Esophagus squamous epithelium (tissue), 5 donors: ENCODE measurements at regions not wholly inside any gene's neighbourhood (a gene's known extent, or its start where the extent isn't known, plus 50 kb on each side); places are given as distances from the start of the nearest gene placed in this dataset.

Source experiments
- DNase-seq: peaks from one replicate; lab custom pipeline; 2025; lab: John Stamatoyannopoulos, UW
- H3K27ac ChIP-seq, 4 donors: fragments of 200-600 bp; sonication (generic); one replicate each; pipeline ENCODE4 v1.5.1; 2016 to 2019; ENCODE audit warnings: mild to moderate bottlenecking in 1 of 4
- H3K27me3 ChIP-seq, 4 donors: fragments of 200-600 bp; sonication (generic); 1 replicate in 3 of 4; 2 replicates in 1 of 4; pipeline versions ENCODE4 v1.5.1 to v1.6.0; 2017 to 2021; ENCODE audit warnings: antibody characterized with exemption in 1 of 4
- H3K36me3 ChIP-seq, 3 donors: fragments of 200-600 bp; sonication (generic); one replicate each; pipeline ENCODE4 v1.5.1; 2016 to 2019
- H3K4me1 ChIP-seq, 3 donors: fragments of 200-600 bp; sonication (generic); one replicate each; pipeline ENCODE4 v1.5.1; 2017 to 2019
- H3K4me3 ChIP-seq, 4 donors: fragments of 200-600 bp; sonication (generic); 1 replicate in 3 of 4; 2 replicates in 1 of 4; pipeline ENCODE4 v1.5.1; 2016 to 2019; ENCODE audit warnings: mild to moderate bottlenecking in 2 of 4, moderate library complexity in 1 of 4
- H3K9me3 ChIP-seq, 3 donors: fragments of 200-600 bp; sonication (generic); one replicate each; pipeline ENCODE4 v1.5.1; 2016 to 2019
- POLR2A ChIP-seq, 4 donors: fragments of 450-650 bp; IDR thresholded peaks; one replicate each; pipeline ENCODE4 v1.6.1; 2017; ENCODE audit warnings: antibody characterized with exemption in 4 of 4, mild to moderate bottlenecking in 4 of 4, moderate library complexity in 3 of 4
- WGBS, 2 donors: methylation state at CpG; one replicate each; pipeline ENCODE4 v1.1.5; 2018; 5-methylcytosine and 5-hydroxymethylcytosine counted together
- intact Hi-C: fragments of 100-400 bp; cut with DNase I; formaldehyde crosslinking; loops from one replicate; pipeline ENCODE4 v1.15.0; 2022
- TF ChIP-seq, protein P1 (sequence below), 6 experiments: fragments of 450-650 bp in 4 of 6; fragments of 200-600 bp in 2 of 6; sonication (generic) in 2 of 6; IDR thresholded peaks; one replicate each; pipeline ENCODE4 v1.5.1; 2016 to 2019; ENCODE audit warnings: antibody characterized with exemption in 6 of 6, mild to moderate bottlenecking in 4 of 6, moderate library complexity in 4 of 6
- donor health status: DM: yes; HTN: yes; CAD: no.

DNA sequence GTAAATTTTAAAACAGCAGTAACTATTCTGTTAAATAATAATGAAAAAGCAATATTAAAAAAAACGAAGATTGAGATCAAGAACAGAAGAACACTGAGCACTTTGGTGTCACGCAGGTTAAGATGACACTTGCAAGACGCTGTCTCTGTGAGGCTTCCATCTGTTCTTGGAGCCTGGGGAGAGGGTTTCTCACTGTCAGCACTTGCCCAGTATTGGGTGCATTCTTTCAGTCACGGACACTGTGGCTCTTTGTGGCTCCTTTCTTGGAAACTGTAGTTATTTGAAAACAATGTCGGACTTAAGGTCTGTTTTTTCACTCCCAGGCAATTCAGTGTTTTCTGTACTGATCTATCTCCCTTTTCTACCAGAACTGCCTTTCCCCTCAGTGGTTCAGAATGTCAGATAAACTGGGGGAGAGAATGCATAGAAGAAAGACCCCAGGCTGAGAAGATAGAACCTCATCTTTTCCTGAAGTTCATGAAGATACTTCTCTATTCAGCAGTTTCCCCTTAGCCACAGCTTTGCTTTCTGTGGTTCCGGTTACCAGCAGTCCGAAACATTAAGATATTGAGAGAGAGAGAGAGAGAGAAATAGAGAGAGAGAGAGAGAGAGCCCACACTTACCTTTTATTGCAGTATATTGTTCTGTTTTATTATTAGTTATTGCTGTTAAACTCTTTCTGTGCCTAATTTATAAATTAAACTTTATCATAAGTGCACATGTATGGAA is 283.3 kb downstream of the DCDC2C start:
- intact Hi-C loops = no loop called here
- no peak overlapping the region for H3K4me3 ChIP-seq
- 39 to 64% methylated on average over 7 of the region's 7 CpGs for WGBS, 2 donors
- H3K27me3 ChIP-seq = no peaks in the 10 kb centered on the region
- peaks cover 0 to 4% (median 0%) of the 10 kb centered on the region in 3 donors for H3K9me3 ChIP-seq
- H3K4me1 ChIP-seq = no peaks in the 10 kb centered on the region
- no peak overlapping the region for H3K27ac ChIP-seq
- H3K36me3 ChIP-seq = no peaks in the 10 kb centered on the region
- TF ChIP-seq POLR2A (IDR thresholded peaks at IDR 0.05) = no peak
- TF ChIP-seq, protein P1, sequence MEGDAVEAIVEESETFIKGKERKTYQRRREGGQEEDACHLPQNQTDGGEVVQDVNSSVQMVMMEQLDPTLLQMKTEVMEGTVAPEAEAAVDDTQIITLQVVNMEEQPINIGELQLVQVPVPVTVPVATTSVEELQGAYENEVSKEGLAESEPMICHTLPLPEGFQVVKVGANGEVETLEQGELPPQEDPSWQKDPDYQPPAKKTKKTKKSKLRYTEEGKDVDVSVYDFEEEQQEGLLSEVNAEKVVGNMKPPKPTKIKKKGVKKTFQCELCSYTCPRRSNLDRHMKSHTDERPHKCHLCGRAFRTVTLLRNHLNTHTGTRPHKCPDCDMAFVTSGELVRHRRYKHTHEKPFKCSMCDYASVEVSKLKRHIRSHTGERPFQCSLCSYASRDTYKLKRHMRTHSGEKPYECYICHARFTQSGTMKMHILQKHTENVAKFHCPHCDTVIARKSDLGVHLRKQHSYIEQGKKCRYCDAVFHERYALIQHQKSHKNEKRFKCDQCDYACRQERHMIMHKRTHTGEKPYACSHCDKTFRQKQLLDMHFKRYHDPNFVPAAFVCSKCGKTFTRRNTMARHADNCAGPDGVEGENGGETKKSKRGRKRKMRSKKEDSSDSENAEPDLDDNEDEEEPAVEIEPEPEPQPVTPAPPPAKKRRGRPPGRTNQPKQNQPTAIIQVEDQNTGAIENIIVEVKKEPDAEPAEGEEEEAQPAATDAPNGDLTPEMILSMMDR (IDR thresholded peaks at IDR 0.05) = no peak
- DNase-seq = no peak

DNA sequence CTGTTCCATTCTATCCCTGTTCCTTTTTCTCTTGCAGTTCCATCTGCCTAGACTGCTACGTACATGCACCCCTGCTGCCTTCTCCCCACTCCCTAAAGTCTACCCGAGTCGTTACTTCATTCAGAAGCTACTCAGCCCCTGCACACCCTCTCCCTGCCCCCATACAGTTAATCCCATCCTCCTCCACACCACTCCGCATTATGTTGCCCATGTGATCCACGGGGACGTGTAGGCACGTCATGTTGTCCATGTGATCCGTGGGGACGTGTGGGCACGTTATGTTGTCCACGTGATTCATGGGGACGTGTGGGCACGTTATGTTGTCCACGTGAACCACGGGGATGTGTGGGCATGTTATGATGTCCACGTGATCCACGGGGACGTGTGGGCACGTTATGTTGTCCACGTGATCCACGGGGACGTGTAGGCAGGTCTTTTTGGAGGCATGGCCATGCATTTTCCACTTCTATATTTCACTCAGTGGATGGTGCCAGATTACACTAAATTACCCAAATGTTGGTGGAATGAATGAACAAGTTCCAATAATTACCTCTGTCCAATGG is 299.5 kb downstream of the DCDC2C start:
- TF ChIP-seq POLR2A (IDR thresholded peaks at IDR 0.05) = no peak
- TF ChIP-seq, protein P1 (IDR thresholded peaks at IDR 0.05) = no peak
- no peak for DNase-seq
- peaks cover 0 to 3% (median 0%) of the 10 kb centered on the region in 3 donors for H3K9me3 ChIP-seq
- 77 to 79% methylated on average over 18 to 22 of the region's 22 CpGs for whole genome bisulfite sequencing, 2 donors
- no peaks in the 10 kb centered on the region for H3K27me3 ChIP-seq
- intact Hi-C loops = no loop called here
- no peaks in the 10 kb centered on the region for H3K4me1 ChIP-seq
- no peak overlapping the region for H3K4me3 ChIP-seq
- H3K27ac ChIP-seq = no peak overlapping the region
- H3K36me3 ChIP-seq = no peaks in the 10 kb centered on the region

DNA sequence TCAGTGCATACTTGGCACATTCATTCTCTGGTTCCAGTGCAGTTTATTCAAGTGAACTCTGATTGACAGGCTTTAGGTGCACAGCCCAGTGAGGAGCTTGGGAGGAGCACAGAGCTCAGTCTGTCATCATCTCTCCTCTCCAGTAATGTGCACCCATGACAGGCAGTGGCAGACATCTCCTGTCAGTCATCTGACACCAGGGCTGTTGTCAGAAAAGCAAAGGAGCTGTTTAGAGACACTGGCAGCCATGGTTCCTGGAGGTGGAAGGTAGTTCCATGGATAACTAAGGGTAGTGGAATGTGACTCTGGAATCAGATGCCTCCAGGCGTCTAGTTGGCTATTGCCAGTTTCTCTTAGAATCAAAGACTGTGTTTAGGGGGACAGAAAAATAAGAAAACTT is 308.8 kb downstream of the DCDC2C start:
- intact Hi-C loops = no loop called here
- H3K9me3 ChIP-seq = peaks cover 0 to 15% (median 0%) of the 10 kb centered on the region in 3 donors
- DNase-seq = no peak
- no peak overlapping the region for H3K27ac ChIP-seq
- no peaks in the 10 kb centered on the region for H3K4me1 ChIP-seq
- no peak overlapping the region for H3K4me3 ChIP-seq
- no peaks in the 10 kb centered on the region for H3K27me3 ChIP-seq
- no peaks in the 10 kb centered on the region for H3K36me3 ChIP-seq
- 73 to 89% methylated on average over 1 of the region's 1 CpG for WGBS, 2 donors
- TF ChIP-seq POLR2A (IDR thresholded peaks at IDR 0.05) = no peak
- TF ChIP-seq, protein P1 (IDR thresholded peaks at IDR 0.05) = no peak

DNA sequence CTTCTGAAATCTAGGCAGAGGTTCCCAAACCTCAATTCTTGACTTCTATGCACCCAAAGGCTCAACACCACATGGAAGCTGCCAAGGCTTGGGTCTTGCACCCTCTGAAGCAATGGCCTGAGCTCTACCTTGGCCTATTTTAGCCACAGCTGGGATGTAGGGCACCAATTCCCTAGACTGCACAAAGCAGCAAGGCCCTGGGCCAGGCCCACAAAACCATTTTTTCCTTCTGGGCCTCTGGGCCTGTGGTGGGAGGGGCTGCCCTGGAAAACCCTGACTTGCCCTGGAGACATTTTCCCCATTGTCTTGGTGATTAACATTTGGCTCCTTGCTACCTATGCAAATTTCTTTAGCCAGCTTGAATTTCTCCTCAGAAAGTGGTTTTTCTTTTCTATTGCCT is 315.2 kb downstream of the DCDC2C start:
- Histone ChIP-seq H3K4me1 (no peaks in the 10 kb centered on the region), H3K36me3 (no peaks in the 10 kb centered on the region), H3K4me3 (no peak overlapping the region), H3K27me3 (no peaks in the 10 kb centered on the region), H3K9me3 (peaks cover 0 to 19% (median 0%) of the 10 kb centered on the region in 3 donors), H3K27ac (no peak overlapping the region)
- TF ChIP-seq, protein P1 (IDR thresholded peaks at IDR 0.05) = no peak
- DNase-seq = no peak
- intact Hi-C loops = no loop called here

DNA sequence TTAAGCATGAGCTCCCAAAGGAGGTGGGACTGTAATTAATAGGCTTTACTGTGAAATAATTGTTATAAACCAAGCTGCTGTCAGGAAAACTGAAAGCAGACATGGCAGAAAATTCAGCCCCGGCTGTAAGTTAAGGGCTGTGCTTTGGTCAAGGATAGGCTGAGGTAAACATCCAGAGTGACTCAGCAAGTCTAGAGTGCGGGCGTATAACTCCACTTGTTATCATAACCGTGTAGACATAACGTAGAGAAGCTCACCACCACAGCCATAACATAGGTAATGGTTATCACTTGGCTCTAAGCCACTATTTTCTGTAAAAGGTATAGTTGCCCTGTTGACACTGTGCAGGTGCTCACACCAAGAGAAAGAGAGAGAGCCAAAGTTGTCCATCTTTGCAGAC is 316.8 kb downstream of the DCDC2C start:
- H3K4me3 ChIP-seq = no peak overlapping the region
- no peak for DNase-seq
- TF ChIP-seq, protein P1 (IDR thresholded peaks at IDR 0.05) = no peak
- no peak for TF ChIP-seq POLR2A (IDR thresholded peaks at IDR 0.05)
- no peak overlapping the region for H3K27ac ChIP-seq
- H3K27me3 ChIP-seq = no peaks in the 10 kb centered on the region
- H3K4me1 ChIP-seq = no peaks in the 10 kb centered on the region
- 50 to 70% methylated on average over 5 of the region's 5 CpGs for WGBS, 2 donors
- intact Hi-C loops = no loop called here
- no peaks in the 10 kb centered on the region for H3K36me3 ChIP-seq
- peaks cover 0 to 19% (median 0%) of the 10 kb centered on the region in 3 donors for H3K9me3 ChIP-seq
